ENCODE measurements at regions not wholly inside any gene's neighbourhood (a gene's known extent, or its start where the extent isn't known, plus 50 kb on each side); places are given as distances from the start of the nearest gene placed in this dataset.
A peak's percentile ranks its signal among the peaks of the same experiment; 100 is the strongest.

GRCh38 chr14:103223818-103224352 lies 100.6 kb downstream of the TNFAIP2 start:
- H3K27ac ChIP-seq (ENCODE audit: extremely low read depth, low read depth, low read length) = no peak overlapping the region
- TF ChIP-seq, protein P1, sequence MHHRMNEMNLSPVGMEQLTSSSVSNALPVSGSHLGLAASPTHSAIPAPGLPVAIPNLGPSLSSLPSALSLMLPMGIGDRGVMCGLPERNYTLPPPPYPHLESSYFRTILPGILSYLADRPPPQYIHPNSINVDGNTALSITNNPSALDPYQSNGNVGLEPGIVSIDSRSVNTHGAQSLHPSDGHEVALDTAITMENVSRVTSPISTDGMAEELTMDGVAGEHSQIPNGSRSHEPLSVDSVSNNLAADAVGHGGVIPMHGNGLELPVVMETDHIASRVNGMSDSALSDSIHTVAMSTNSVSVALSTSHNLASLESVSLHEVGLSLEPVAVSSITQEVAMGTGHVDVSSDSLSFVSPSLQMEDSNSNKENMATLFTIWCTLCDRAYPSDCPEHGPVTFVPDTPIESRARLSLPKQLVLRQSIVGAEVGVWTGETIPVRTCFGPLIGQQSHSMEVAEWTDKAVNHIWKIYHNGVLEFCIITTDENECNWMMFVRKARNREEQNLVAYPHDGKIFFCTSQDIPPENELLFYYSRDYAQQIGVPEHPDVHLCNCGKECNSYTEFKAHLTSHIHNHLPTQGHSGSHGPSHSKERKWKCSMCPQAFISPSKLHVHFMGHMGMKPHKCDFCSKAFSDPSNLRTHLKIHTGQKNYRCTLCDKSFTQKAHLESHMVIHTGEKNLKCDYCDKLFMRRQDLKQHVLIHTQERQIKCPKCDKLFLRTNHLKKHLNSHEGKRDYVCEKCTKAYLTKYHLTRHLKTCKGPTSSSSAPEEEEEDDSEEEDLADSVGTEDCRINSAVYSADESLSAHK (tag by site-specific recombination; IDR thresholded peaks at IDR 0.05) = no peak
- TF ChIP-seq, protein P2, sequence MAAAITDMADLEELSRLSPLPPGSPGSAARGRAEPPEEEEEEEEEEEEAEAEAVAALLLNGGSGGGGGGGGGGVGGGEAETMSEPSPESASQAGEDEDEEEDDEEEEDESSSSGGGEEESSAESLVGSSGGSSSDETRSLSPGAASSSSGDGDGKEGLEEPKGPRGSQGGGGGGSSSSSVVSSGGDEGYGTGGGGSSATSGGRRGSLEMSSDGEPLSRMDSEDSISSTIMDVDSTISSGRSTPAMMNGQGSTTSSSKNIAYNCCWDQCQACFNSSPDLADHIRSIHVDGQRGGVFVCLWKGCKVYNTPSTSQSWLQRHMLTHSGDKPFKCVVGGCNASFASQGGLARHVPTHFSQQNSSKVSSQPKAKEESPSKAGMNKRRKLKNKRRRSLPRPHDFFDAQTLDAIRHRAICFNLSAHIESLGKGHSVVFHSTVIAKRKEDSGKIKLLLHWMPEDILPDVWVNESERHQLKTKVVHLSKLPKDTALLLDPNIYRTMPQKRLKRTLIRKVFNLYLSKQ (tag by site-specific recombination; IDR thresholded peaks at IDR 0.05; ENCODE audit: borderline replicate concordance) = no peak
- TF ChIP-seq ZNF76 (tag by site-specific recombination; IDR thresholded peaks at IDR 0.05; ENCODE audit: borderline replicate concordance, low read depth) = no peak
- H3K4me3 ChIP-seq (ENCODE audit: low read depth, low read length) = no peak overlapping the region
- H3K4me1 ChIP-seq (ENCODE audit: control insufficient read depth, insufficient read depth, low read length) = no peaks in the 10 kb centered on the region
- no peaks in the 10 kb centered on the region for H3K36me3 ChIP-seq (ENCODE audit: control insufficient read depth in 2 of 2, insufficient read depth in 1 of 2, low read length in 2 of 2)
- ChIA-PET CTCF (interaction anchor here (0.6 kb wide), 1 partner anchor 387 kb away, joined by 4 read pairs; no protein-coding TSS in a partner anchor), POLR2A (no interaction called here)
- no peaks in the 10 kb centered on the region for H3K9me3 ChIP-seq (ENCODE audit: control insufficient read depth, insufficient read depth, low read depth, low read length)

- H3K4me3 ChIP-seq (ENCODE audit: low read depth, low read length) = no peak overlapping the region
- H3K36me3 ChIP-seq (ENCODE audit: control insufficient read depth in 2 of 2, insufficient read depth in 1 of 2, low read length in 2 of 2) = no peaks in the 10 kb centered on the region
- TF ChIP-seq SCRT1 (tag by site-specific recombination; IDR thresholded peaks at IDR 0.05; ENCODE audit: borderline replicate concordance) (peak; percentile 71), SCRT2 (tag by site-specific recombination; IDR thresholded peaks at IDR 0.05) (peak; percentile 92), ZNF37A (tag by site-specific recombination; IDR thresholded peaks at IDR 0.05) (no peak)
- H3K9me3 ChIP-seq (ENCODE audit: control insufficient read depth, insufficient read depth, low read depth, low read length) = no peaks in the 10 kb centered on the region
- POLR2A ChIA-PET = no interaction called here
- H3K27ac ChIP-seq (ENCODE audit: extremely low read depth, low read depth, low read length) = no peak overlapping the region
- H3K4me1 ChIP-seq (ENCODE audit: control insufficient read depth, insufficient read depth, low read length) = no peaks in the 10 kb centered on the region
- CTCF ChIA-PET = no interaction called here
These were observed 101.8 kb downstream of the TNFAIP2 start for GRCh38 chr14:103225062-103225461.

DNA sequence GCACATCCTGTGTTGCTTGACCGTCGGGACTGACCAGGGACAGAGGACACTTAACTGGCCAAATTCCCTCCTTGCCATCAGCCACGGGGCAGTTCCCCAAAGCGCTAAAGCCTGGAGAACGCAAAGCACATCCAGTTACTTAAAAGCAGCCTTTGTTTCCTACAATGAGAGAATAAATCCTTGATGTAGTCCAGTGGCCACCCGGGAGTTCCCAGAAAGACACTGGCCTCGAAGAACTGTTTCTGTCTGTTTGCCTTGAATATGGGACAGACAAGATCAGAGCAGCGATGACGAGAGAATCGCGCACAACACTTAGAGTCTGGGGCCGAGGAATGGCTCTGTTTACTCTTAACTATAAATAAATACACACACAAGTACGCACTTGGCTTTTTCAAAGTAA lies 102.2 kb downstream of the TNFAIP2 start:
- POLR2A ChIA-PET = no interaction called here
- H3K9me3 ChIP-seq (ENCODE audit: control insufficient read depth, insufficient read depth, low read depth, low read length) = no peaks in the 10 kb centered on the region
- TF ChIP-seq, protein P3, sequence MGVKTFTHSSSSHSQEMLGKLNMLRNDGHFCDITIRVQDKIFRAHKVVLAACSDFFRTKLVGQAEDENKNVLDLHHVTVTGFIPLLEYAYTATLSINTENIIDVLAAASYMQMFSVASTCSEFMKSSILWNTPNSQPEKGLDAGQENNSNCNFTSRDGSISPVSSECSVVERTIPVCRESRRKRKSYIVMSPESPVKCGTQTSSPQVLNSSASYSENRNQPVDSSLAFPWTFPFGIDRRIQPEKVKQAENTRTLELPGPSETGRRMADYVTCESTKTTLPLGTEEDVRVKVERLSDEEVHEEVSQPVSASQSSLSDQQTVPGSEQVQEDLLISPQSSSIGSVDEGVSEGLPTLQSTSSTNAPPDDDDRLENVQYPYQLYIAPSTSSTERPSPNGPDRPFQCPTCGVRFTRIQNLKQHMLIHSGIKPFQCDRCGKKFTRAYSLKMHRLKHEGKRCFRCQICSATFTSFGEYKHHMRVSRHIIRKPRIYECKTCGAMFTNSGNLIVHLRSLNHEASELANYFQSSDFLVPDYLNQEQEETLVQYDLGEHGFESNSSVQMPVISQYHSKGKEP (tag by site-specific recombination; IDR thresholded peaks at IDR 0.05) = no peak
- no peak for TF ChIP-seq ZNF335 (tag by site-specific recombination; conservative IDR thresholded peaks at IDR 0.05)
- no peak for TF ChIP-seq PRDM1 (tag by site-specific recombination; IDR thresholded peaks at IDR 0.05)
- no peak for TF ChIP-seq ZNF530 (tag by site-specific recombination; IDR thresholded peaks at IDR 0.05; ENCODE audit: low read depth)
- TF ChIP-seq, protein P4, sequence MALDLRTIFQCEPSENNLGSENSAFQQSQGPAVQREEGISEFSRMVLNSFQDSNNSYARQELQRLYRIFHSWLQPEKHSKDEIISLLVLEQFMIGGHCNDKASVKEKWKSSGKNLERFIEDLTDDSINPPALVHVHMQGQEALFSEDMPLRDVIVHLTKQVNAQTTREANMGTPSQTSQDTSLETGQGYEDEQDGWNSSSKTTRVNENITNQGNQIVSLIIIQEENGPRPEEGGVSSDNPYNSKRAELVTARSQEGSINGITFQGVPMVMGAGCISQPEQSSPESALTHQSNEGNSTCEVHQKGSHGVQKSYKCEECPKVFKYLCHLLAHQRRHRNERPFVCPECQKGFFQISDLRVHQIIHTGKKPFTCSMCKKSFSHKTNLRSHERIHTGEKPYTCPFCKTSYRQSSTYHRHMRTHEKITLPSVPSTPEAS (tag by site-specific recombination; IDR thresholded peaks at IDR 0.05) = no peak
- no peak for TF ChIP-seq GLIS1 (tag by site-specific recombination; IDR thresholded peaks at IDR 0.05)
- TF ChIP-seq ZNF660 (tag by site-specific recombination; IDR thresholded peaks at IDR 0.05) = no peak
- TF ChIP-seq ZNF785 (tag by site-specific recombination; IDR thresholded peaks at IDR 0.05) = no peak
- H3K36me3 ChIP-seq (ENCODE audit: control insufficient read depth in 2 of 2, insufficient read depth in 1 of 2, low read length in 2 of 2) = no peaks in the 10 kb centered on the region
- CTCF ChIA-PET = no interaction called here
- no peak overlapping the region for H3K27ac ChIP-seq (ENCODE audit: extremely low read depth, low read depth, low read length)
- H3K4me3 ChIP-seq (ENCODE audit: low read depth, low read length) = no peak overlapping the region
- no peaks in the 10 kb centered on the region for H3K4me1 ChIP-seq (ENCODE audit: control insufficient read depth, insufficient read depth, low read length)

Data from HEK293 (cell line).